ENCODE measurements at regions not wholly inside any gene's neighbourhood (a gene's known extent, or its start where the extent isn't known, plus 50 kb on each side); places are given as distances from the start of the nearest gene placed in this dataset.

DNA sequence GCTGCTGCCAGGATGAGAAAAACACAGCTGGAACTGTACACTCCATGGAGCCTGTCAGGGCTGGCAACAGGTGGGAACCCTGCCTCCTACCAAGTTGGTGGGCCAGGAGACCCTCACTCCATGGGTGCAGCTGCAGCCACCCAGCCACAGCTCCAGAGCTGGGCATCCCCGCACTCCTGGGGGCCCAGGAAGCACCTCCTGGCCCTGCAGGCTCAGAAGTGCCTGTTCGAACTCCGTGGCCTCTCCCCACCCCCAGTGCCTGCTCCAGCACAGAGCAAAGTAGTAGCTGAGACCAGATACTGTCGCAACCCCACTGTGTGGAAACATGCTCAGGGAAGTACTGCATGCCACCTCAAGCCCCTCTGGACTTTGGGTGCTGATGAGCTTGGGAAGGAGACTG is 564.0 kb upstream of the ACO1 start:
- TF ChIP-seq, protein P1, sequence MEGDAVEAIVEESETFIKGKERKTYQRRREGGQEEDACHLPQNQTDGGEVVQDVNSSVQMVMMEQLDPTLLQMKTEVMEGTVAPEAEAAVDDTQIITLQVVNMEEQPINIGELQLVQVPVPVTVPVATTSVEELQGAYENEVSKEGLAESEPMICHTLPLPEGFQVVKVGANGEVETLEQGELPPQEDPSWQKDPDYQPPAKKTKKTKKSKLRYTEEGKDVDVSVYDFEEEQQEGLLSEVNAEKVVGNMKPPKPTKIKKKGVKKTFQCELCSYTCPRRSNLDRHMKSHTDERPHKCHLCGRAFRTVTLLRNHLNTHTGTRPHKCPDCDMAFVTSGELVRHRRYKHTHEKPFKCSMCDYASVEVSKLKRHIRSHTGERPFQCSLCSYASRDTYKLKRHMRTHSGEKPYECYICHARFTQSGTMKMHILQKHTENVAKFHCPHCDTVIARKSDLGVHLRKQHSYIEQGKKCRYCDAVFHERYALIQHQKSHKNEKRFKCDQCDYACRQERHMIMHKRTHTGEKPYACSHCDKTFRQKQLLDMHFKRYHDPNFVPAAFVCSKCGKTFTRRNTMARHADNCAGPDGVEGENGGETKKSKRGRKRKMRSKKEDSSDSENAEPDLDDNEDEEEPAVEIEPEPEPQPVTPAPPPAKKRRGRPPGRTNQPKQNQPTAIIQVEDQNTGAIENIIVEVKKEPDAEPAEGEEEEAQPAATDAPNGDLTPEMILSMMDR (IDR thresholded peaks at IDR 0.05 in 2 of 3, conservative IDR thresholded peaks at IDR 0.05 in 1 of 3; ENCODE audit: control insufficient read depth in 2 of 3, extremely low read depth in 1 of 3, insufficient read depth in 1 of 3, low read depth in 3 of 3, low read length in 3 of 3) = no peak
- TF ChIP-seq TCF12 (IDR thresholded peaks at IDR 0.05; ENCODE audit: low read depth, low read length) (no peak), RUNX3 (IDR thresholded peaks at IDR 0.05; ENCODE audit: low read length) (no peak), RFX5 (IDR thresholded peaks at IDR 0.05; ENCODE audit: low read depth, low read length) (no peak), POLR2AphosphoS5 (IDR thresholded peaks at IDR 0.05; ENCODE audit: low read length) (no peak), NR2C2 (IDR thresholded peaks at IDR 0.05; ENCODE audit: borderline replicate concordance, control insufficient read depth, insufficient read length, low read depth) (no peak), CEBPB (IDR thresholded peaks at IDR 0.05; ENCODE audit: borderline replicate concordance in 1 of 2, low read depth in 2 of 2, low read length in 2 of 2) (no peak), POLR2A (IDR thresholded peaks at IDR 0.05; ENCODE audit: low read depth, low read length) (no peak), MEF2A (IDR thresholded peaks at IDR 0.05; ENCODE audit: insufficient read depth, low read depth, low read length) (no peak)
